ENCODE measurements at regions not wholly inside any gene's neighbourhood (a gene's known extent, or its start where the extent isn't known, plus 50 kb on each side); places are given as distances from the start of the nearest gene placed in this dataset.
"Not testable (repeated sequence)": the region's sequence is repeated elsewhere in the genome, so short reads cannot be mapped to it uniquely, and the experiment has no call there.

GRCh38 chr7:88566162-88566729, 193.3 kb upstream of the ZNF804B start:
- DNase-seq (no peak), ATAC-seq (no peak)
- no peaks in the 10 kb centered on the region for H3K27me3 Mint-ChIP-seq
- no peak overlapping the region for H3K27ac Mint-ChIP-seq
- no peaks in the 10 kb centered on the region for H3K9me3 Mint-ChIP-seq
- no peak overlapping the region for H3K4me3 Mint-ChIP-seq
- H3K4me1 Mint-ChIP-seq: no peaks in the 10 kb centered on the region

- ATAC-seq: no peak
- H3K4me3 Mint-ChIP-seq: no peak overlapping the region
- no peak for DNase-seq
- H3K27ac Mint-ChIP-seq: no peak overlapping the region
- no peaks in the 10 kb centered on the region for H3K4me1 Mint-ChIP-seq
- H3K27me3 Mint-ChIP-seq: no peaks in the 10 kb centered on the region
- H3K9me3 Mint-ChIP-seq: no peaks in the 10 kb centered on the region
Observed at GRCh38 chr7:88565401-88565800, 194.1 kb upstream of the ZNF804B start.

GRCh38 chr7:88556441-88556840, 203.1 kb upstream of the ZNF804B start:
- not testable (repeated sequence) for H3K27me3 Mint-ChIP-seq, H3K27ac Mint-ChIP-seq, H3K4me3 Mint-ChIP-seq, H3K4me1 Mint-ChIP-seq, ATAC-seq, DNase-seq, H3K9me3 Mint-ChIP-seq

- DNase-seq, H3K27me3 Mint-ChIP-seq, H3K4me3 Mint-ChIP-seq, H3K4me1 Mint-ChIP-seq, H3K27ac Mint-ChIP-seq, ATAC-seq, H3K9me3 Mint-ChIP-seq: not testable (repeated sequence)
Observed at GRCh38 chr7:88554847-88555246, 204.7 kb upstream of the ZNF804B start.

- no peak for ATAC-seq
- no peaks in the 10 kb centered on the region for H3K4me1 Mint-ChIP-seq
Observed at GRCh38 chr7:88548399-88548798, 211.1 kb upstream of the ZNF804B start.

GRCh38 chr7:88546808-88547207, 212.7 kb upstream of the ZNF804B start:
- Mint-ChIP-seq H3K9me3 (peaks cover 0 to 19% of the 10 kb centered on the region in 2 donors), H3K4me1 (no peaks in the 10 kb centered on the region), H3K27me3 (no peaks in the 10 kb centered on the region), H3K27ac (no peak overlapping the region), H3K4me3 (no peak overlapping the region)
- DNase-seq (peak; percentile 9 to 27), ATAC-seq (peak; percentile 42)

More at GRCh38 chr7:88548399-88548798, 211.1 kb upstream of the ZNF804B start:
- Mint-ChIP-seq H3K27me3 (no peaks in the 10 kb centered on the region), H3K4me3 (no peak overlapping the region), H3K9me3 (peaks cover 0 to 19% of the 10 kb centered on the region in 2 donors), H3K27ac (no peak overlapping the region)
- no peak for DNase-seq

GRCh38 chr7:88545663-88546062, 213.8 kb upstream of the ZNF804B start:
- no peaks in the 10 kb centered on the region for H3K4me1 Mint-ChIP-seq
- peaks cover 7 to 19% of the 10 kb centered on the region in 2 donors for H3K9me3 Mint-ChIP-seq
- ATAC-seq (no peak), DNase-seq (no peak)
- H3K4me3 Mint-ChIP-seq: no peak overlapping the region
- H3K27me3 Mint-ChIP-seq: no peaks in the 10 kb centered on the region
- no peak overlapping the region for H3K27ac Mint-ChIP-seq

GRCh38 chr7:88540012-88540411, 219.5 kb upstream of the ZNF804B start:
- Mint-ChIP-seq H3K27ac (no peak overlapping the region), H3K9me3 (peaks cover 2 to 14% of the 10 kb centered on the region in 2 donors), H3K27me3 (no peaks in the 10 kb centered on the region), H3K4me1 (no peaks in the 10 kb centered on the region), H3K4me3 (no peak overlapping the region)
- DNase-seq (no peak), ATAC-seq (no peak)

GRCh38 chr7:88539518-88539917, 220.0 kb upstream of the ZNF804B start:
- Mint-ChIP-seq H3K27ac (no peak overlapping the region), H3K4me1 (no peaks in the 10 kb centered on the region), H3K27me3 (no peaks in the 10 kb centered on the region), H3K4me3 (no peak overlapping the region), H3K9me3 (peaks cover 0 to 14% of the 10 kb centered on the region in 2 donors)
- ATAC-seq: no peak
- no peak for DNase-seq

GRCh38 chr7:88523645-88524044, 217.0 kb upstream of the STEAP4 start:
- Mint-ChIP-seq H3K27me3 (no peaks in the 10 kb centered on the region), H3K9me3 (peaks cover 0 to 9% of the 10 kb centered on the region in 2 donors)

GRCh38 chr7:88522771-88523293, 216.1 kb upstream of the STEAP4 start:
- peaks cover 0 to 9% of the 10 kb centered on the region in 2 donors for H3K9me3 Mint-ChIP-seq
- DNase-seq (no peak), ATAC-seq (no peak)
- no peak overlapping the region for H3K4me3 Mint-ChIP-seq
- no peak overlapping the region for H3K27ac Mint-ChIP-seq
- no peaks in the 10 kb centered on the region for H3K27me3 Mint-ChIP-seq
- no peaks in the 10 kb centered on the region for H3K4me1 Mint-ChIP-seq

More at GRCh38 chr7:88523645-88524044, 217.0 kb upstream of the STEAP4 start:
- no peak overlapping the region for H3K4me3 Mint-ChIP-seq
- no peaks in the 10 kb centered on the region for H3K4me1 Mint-ChIP-seq
- DNase-seq: no peak
- ATAC-seq: no peak
- H3K27ac Mint-ChIP-seq: no peak overlapping the region

GRCh38 chr7:88516429-88516828, 209.7 kb upstream of the STEAP4 start:
- Mint-ChIP-seq H3K4me3 (no peak overlapping the region), H3K4me1 (no peaks in the 10 kb centered on the region), H3K9me3 (peaks cover 0 to 12% of the 10 kb centered on the region in 2 donors), H3K27me3 (no peaks in the 10 kb centered on the region), H3K27ac (no peak overlapping the region)
- DNase-seq (no peak), ATAC-seq (no peak)

- no peaks in the 10 kb centered on the region for H3K27me3 Mint-ChIP-seq
- no peak overlapping the region for H3K27ac Mint-ChIP-seq
- no peak overlapping the region for H3K4me3 Mint-ChIP-seq
- no peak for DNase-seq
- H3K9me3 Mint-ChIP-seq: peaks cover 0 to 12% of the 10 kb centered on the region in 2 donors
- ATAC-seq: no peak
- no peaks in the 10 kb centered on the region for H3K4me1 Mint-ChIP-seq
Observed at GRCh38 chr7:88515301-88515700, 208.6 kb upstream of the STEAP4 start.

- peaks cover 0 to 5% of the 10 kb centered on the region in 2 donors for H3K9me3 Mint-ChIP-seq
- no peak overlapping the region for H3K27ac Mint-ChIP-seq
- no peak for ATAC-seq
- H3K27me3 Mint-ChIP-seq: no peaks in the 10 kb centered on the region
- no peak overlapping the region for H3K4me3 Mint-ChIP-seq
- no peak for DNase-seq
- no peaks in the 10 kb centered on the region for H3K4me1 Mint-ChIP-seq
Observed at GRCh38 chr7:88509341-88509740, 202.6 kb upstream of the STEAP4 start.

- Mint-ChIP-seq H3K9me3 (no peaks in the 10 kb centered on the region), H3K4me3 (no peak overlapping the region), H3K4me1 (no peaks in the 10 kb centered on the region), H3K27ac (no peak overlapping the region), H3K27me3 (no peaks in the 10 kb centered on the region)
- DNase-seq: no peak
- no peak for ATAC-seq
Observed at GRCh38 chr7:88500131-88500530, 193.4 kb upstream of the STEAP4 start.

- Mint-ChIP-seq H3K27ac (no peak overlapping the region), H3K4me3 (no peak overlapping the region), H3K27me3 (no peaks in the 10 kb centered on the region), H3K4me1 (no peaks in the 10 kb centered on the region), H3K9me3 (no peaks in the 10 kb centered on the region)
- DNase-seq: no peak
- no peak for ATAC-seq
Observed at GRCh38 chr7:88495881-88496725, 189.4 kb upstream of the STEAP4 start.
